Common myeloid progenitor, CD34-positive (primary cell): ENCODE measurements at regions not wholly inside any gene's neighbourhood (a gene's known extent, or its start where the extent isn't known, plus 50 kb on each side); places are given as distances from the start of the nearest gene placed in this dataset.

ENCODE experiments used
- CTCF ChIA-PET: fragments of 350-600 bp; sonication (Branson Sonifier 250); formaldehyde crosslinking; loops from one replicate; lab custom pipeline; 2021; ENCODE audit warnings: antibody characterized with exemption; lab: Charles Lee
- POLR2A ChIA-PET: fragments of 350-600 bp; sonication (Branson Sonifier 250); formaldehyde crosslinking; loops from one replicate; lab custom pipeline; 2021; ENCODE audit warnings: antibody characterized with exemption; lab: Charles Lee
- DNase-seq, 3 donors: peaks; one replicate each; pipeline versions ENCODE4 v3.0.0 to v3.0.0-alpha.2; 2013
- H3K27ac ChIP-seq, 2 experiments: 1 replicate in 1 of 2; 2 replicates in 1 of 2; pipeline ENCODE4 v1.7.0; 2013; ENCODE audit warnings: inconsistent platforms in 2 of 2, low read length in 2 of 2, mild to moderate bottlenecking in 2 of 2, low read depth in 1 of 2, moderate library complexity in 1 of 2; ENCODE audit not compliant: severe bottlenecking in 2 of 2, insufficient read depth in 1 of 2, poor library complexity in 1 of 2
- H3K27me3 ChIP-seq, 5 experiments: replicated peaks in 2 of 5; 1 replicate in 3 of 5; 2 replicates in 2 of 5; pipeline versions ENCODE4 v1.6.1 to v1.7.0; 2013; ENCODE audit warnings: low read length in 4 of 5, mild to moderate bottlenecking in 2 of 5, moderate library complexity in 2 of 5, inconsistent platforms in 1 of 5; ENCODE audit not compliant: insufficient read depth in 5 of 5, control insufficient read depth in 4 of 5
- H3K36me3 ChIP-seq, 4 experiments: 1 replicate in 2 of 4; 2 replicates in 2 of 4; pipeline versions ENCODE4 v1.6.1 to v1.7.0; 2013; ENCODE audit warnings: low read length in 3 of 4, control low read depth in 1 of 4, mild to moderate bottlenecking in 1 of 4; ENCODE audit not compliant: control insufficient read depth in 4 of 4, insufficient read depth in 4 of 4
- H3K4me1 ChIP-seq, 4 experiments: 1 replicate in 3 of 4; 2 replicates in 1 of 4; pipeline versions ENCODE4 v1.6.1 to v1.7.1; 2013; ENCODE audit warnings: low read length in 3 of 4, mild to moderate bottlenecking in 3 of 4, control low read depth in 1 of 4, inconsistent platforms in 1 of 4, moderate library complexity in 1 of 4; ENCODE audit not compliant: control insufficient read depth in 4 of 4, insufficient read depth in 4 of 4; ENCODE audit errors: control extremely low read depth in 1 of 4
- H3K4me3 ChIP-seq, 7 experiments: 1 replicate in 4 of 7; 2 replicates in 3 of 7; pipeline versions ENCODE4 v1.5.1 to v1.7.0; 2013; ENCODE audit warnings: mild to moderate bottlenecking in 7 of 7, low read length in 6 of 7, moderate library complexity in 6 of 7, inconsistent platforms in 2 of 7, low read depth in 2 of 7, control low read depth in 1 of 7; ENCODE audit not compliant: insufficient read depth in 4 of 7, control insufficient read depth in 1 of 7; ENCODE audit errors: extremely low read depth in 1 of 7
- H3K9me3 ChIP-seq, 5 experiments: 1 replicate in 4 of 5; 2 replicates in 1 of 5; pipeline versions ENCODE4 v1.6.1 to v1.7.1; 2013; ENCODE audit warnings: low read length in 4 of 5, mild to moderate bottlenecking in 2 of 5, inconsistent platforms in 1 of 5, low read depth in 1 of 5, moderate library complexity in 1 of 5; ENCODE audit not compliant: control insufficient read depth in 4 of 5, insufficient read depth in 2 of 5; ENCODE audit errors: control extremely low read depth in 1 of 5
- WGBS: methylation state at CpG from one replicate; pipeline ENCODE4 v1.1.5; 2013; ENCODE audit not compliant: insufficient coverage; 5-methylcytosine and 5-hydroxymethylcytosine counted together

DNA sequence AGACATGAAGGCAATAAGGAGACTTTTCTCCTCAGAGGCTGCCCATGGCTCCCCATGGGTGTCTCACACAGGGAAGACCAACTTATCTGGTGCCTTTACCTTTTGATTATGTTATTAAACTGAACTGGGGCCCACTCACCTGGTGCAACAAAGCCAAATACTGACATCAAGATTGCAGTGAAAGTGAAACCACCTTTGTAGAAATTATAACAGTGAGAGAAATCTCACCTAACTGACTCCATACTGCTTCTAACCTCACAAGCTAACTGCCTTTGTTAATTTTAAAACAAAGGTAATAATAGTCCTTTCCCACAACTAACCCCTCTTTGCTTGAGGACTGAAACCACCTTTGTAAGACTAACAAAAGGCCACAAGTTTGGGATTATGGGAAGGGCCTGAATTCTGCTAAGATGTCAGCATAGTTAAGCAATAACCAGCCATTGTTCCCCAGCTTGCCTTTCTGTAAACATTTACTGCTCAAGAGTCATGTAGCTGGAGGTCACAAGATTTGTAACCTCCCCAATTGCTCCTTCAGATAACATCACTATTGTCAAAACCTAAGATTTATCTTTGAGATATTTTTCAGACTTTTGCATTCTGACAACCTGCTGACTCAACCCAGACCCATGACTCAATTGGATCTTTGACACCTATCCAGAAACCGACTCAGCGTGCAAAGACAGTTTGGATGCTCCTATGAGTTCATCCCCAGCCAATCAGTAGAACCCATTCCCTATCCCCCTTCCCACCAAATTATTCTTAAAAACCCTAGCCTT is 420.3 kb upstream of the CFAP20DC start:
- Histone ChIP-seq H3K4me1 (no peaks in the 10 kb centered on the region), H3K27ac (no peak overlapping the region), H3K36me3 (no peaks in the 10 kb centered on the region), H3K9me3 (peaks cover 0 to 11% (median 5%) of the 10 kb centered on the region in 5 experiments), H3K4me3 (no peak overlapping the region), H3K27me3 (no peaks in the 10 kb centered on the region)
- ChIA-PET CTCF (no interaction called here), POLR2A (no interaction called here)
- WGBS, result 94% methylated on average over 2 of the region's 2 CpGs
- DNase-seq, result no peak

DNA sequence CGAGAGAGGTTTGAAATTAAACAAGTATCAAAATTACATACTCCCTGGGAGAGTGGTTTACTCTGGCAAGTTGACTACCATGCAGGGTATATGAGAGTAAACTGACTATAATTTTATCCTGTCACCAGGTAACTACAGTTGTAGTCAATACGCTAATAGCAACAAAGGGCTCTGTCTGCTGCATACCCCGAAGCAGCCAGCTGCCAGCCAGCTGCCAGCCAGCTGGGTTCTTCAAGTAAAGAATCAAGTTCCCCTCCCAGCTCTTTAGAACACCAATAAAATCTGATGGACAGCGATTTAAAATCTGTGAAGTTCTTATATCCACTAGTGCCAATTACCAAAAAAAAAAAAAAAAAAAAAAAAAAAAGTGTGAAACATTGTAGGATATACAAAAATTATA is 417.7 kb upstream of the CFAP20DC start:
- H3K27ac ChIP-seq, result no peak overlapping the region
- H3K36me3 ChIP-seq, result no peaks in the 10 kb centered on the region
- no peak overlapping the region for H3K4me3 ChIP-seq
- no peaks in the 10 kb centered on the region for H3K27me3 ChIP-seq
- no peaks in the 10 kb centered on the region for H3K4me1 ChIP-seq
- ChIA-PET CTCF (interaction anchor here (0.6 kb wide), 1 partner anchor 834 kb away, joined by 6 read pairs; no protein-coding TSS in a partner anchor), POLR2A (no interaction called here)
- DNase-seq, result no peak
- peaks cover 0 to 11% (median 5%) of the 10 kb centered on the region in 5 experiments for H3K9me3 ChIP-seq
- 87% methylated on average over 3 of the region's 4 CpGs for WGBS

DNA sequence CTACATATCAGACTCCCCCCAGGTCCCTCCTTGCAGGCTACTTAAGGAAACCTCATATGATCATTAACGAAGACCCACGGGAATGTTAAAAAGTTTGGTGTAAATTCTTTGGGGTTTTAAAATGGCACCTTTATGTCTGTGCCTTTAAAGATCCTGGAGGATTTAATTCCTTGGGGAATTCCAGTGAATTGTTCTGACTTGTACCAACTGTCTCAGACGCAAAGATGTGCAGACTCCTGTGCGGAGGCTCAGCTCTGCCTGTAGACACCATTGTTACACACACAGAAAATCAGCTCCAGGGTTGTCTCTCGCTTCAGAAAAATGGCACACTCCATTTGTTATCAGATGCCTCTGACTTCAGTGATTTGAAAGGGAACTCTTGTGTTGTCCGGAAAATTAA is 414.4 kb upstream of the CFAP20DC start:
- Histone ChIP-seq H3K36me3 (no peaks in the 10 kb centered on the region), H3K27me3 (no peaks in the 10 kb centered on the region), H3K4me1 (no peaks in the 10 kb centered on the region), H3K27ac (no peak overlapping the region), H3K9me3 (peaks cover 0 to under 1% (median 0%) of the 10 kb centered on the region in 5 experiments), H3K4me3 (no peak overlapping the region)
- no peak for DNase-seq
- ChIA-PET POLR2A (no interaction called here), CTCF (interaction anchor here (0.7 kb wide), 1 partner anchor 1906 kb away, joined by 3 read pairs; no protein-coding TSS in a partner anchor)
- WGBS, result 93% methylated on average over 4 of the region's 6 CpGs

DNA sequence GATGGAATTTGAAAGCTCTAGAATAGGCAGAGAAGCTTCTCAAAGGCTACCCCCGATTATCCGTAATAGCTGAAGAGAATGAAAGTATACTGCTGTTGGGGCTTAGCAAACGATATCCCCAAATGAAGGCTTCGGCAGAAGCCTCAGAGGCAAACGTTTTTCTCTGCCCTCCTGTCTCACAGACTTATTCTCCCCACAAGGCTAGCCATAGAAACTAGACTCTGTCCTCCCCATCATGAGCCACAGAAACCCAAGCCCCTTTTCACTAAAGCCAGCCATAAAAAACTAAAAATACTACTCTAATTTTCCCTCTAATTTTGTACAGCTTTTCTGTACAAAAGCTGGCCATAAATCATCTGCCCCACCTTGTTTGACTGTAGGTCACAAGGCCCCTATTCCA is 413.4 kb upstream of the CFAP20DC start:
- H3K4me3 ChIP-seq, result no peak overlapping the region
- H3K27ac ChIP-seq, result no peak overlapping the region
- no peak for DNase-seq
- no peaks in the 10 kb centered on the region for H3K4me1 ChIP-seq
- ChIA-PET CTCF (no interaction called here), POLR2A (no interaction called here)
- WGBS, result 87% methylated on average over 5 of the region's 5 CpGs
- no peaks in the 10 kb centered on the region for H3K9me3 ChIP-seq
- no peaks in the 10 kb centered on the region for H3K36me3 ChIP-seq
- H3K27me3 ChIP-seq, result no peaks in the 10 kb centered on the region

DNA sequence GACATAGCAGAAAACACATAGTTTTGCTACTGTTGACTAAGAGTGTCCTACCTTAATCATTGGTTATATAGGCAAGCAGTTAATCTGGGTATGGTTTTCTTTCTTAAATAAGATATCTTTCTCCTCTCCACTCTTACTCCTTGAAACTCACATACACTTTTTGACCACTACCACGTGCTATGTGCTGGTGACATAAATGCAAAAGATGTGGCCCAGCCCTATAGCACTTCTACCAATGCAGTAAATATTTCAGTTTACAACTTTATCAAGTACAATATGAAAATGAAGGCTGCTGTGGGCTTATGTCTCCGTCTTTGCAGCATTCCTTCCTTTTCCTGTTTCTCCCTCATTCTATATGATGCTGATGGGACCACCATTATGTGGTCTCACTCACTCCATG is 410.2 kb upstream of the CFAP20DC start:
- Histone ChIP-seq H3K36me3 (no peaks in the 10 kb centered on the region), H3K4me1 (no peaks in the 10 kb centered on the region), H3K9me3 (no peaks in the 10 kb centered on the region), H3K4me3 (no peak overlapping the region), H3K27me3 (no peaks in the 10 kb centered on the region), H3K27ac (no peak overlapping the region)
- ChIA-PET CTCF (no interaction called here), POLR2A (no interaction called here)
- no peak for DNase-seq
- WGBS, result 83% methylated on average over 1 of the region's 2 CpGs

DNA sequence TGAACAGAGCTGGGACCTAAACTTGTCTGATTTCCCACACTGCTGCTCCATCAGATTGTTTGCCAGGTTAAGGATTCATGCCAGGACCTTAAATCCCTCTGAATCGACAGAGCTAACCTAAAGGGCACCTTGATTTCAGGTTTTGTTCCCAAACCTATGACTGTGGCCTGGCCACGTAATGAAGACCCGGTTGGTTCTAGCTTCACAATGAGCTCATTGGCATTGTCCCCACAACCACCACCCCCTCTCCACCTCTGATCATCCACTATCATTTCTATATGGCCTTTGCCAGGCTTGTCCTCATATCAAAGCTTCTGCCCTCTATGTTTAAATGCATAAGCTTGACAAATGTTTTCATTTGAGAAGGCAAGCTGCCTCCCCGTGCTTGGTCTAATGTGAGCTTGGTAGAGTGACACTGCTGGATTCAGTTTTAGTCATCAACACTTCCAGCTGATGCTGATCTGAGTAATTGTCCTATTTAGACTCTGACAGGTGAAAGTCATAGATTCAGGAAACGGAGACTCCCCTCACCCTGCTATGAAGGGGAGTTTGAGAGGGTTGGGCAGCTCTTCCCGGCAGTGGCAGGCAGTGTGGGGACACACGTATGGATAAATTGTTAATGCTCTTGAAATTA is 407.1 kb upstream of the CFAP20DC start:
- CTCF ChIA-PET, result interaction anchor here (1.0 kb wide), 1 partner anchor 9 kb away, joined by 3 read pairs; no protein-coding TSS in a partner anchor
- 89% methylated on average over 5 of the region's 7 CpGs for WGBS

More for the DNA sequence above, 407.1 kb upstream of the CFAP20DC start:
- Histone ChIP-seq H3K27me3 (no peaks in the 10 kb centered on the region), H3K4me3 (no peak overlapping the region), H3K4me1 (peaks cover 0 to 2% (median 1%) of the 10 kb centered on the region in 4 experiments), H3K36me3 (no peaks in the 10 kb centered on the region), H3K27ac (no peak overlapping the region), H3K9me3 (no peaks in the 10 kb centered on the region)
- POLR2A ChIA-PET, result no interaction called here
- DNase-seq, result no peak
